ENCODE measurements at regions not wholly inside any gene's neighbourhood (a gene's known extent, or its start where the extent isn't known, plus 50 kb on each side); places are given as distances from the start of the nearest gene placed in this dataset.

DNA sequence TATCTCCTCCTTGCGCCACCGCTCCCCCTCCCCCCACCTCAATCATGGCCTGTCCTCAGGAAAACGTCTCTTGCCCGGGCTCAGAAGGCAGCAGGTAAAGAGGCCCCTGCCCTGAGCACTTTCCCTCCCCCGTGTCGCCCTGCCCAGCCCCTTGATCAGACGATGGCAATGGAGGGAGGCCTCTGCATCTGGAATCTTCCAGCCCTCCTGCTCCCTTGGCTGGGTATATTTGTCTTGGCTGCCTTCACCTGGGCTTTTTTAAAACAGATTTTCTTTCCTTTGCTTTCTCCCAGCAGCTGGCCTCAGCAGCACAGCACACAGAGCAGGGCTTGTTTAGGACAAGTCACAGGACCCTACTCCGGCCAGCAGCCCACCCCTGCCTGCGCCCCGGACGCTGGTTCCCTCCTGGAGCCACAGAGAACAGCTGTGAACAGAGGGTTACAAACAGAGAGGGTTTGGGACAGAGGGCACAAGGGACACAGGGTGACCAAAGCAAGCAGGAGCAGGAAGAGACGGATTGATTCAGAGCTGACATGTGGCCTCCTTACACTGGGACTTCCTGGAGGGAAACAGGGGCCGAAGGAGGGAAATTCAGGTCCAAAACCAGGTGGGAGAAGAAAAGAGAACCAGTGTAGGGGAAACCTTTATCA is 78.7 kb downstream of the ISG20 start:
- TF ChIP-seq, protein P1, sequence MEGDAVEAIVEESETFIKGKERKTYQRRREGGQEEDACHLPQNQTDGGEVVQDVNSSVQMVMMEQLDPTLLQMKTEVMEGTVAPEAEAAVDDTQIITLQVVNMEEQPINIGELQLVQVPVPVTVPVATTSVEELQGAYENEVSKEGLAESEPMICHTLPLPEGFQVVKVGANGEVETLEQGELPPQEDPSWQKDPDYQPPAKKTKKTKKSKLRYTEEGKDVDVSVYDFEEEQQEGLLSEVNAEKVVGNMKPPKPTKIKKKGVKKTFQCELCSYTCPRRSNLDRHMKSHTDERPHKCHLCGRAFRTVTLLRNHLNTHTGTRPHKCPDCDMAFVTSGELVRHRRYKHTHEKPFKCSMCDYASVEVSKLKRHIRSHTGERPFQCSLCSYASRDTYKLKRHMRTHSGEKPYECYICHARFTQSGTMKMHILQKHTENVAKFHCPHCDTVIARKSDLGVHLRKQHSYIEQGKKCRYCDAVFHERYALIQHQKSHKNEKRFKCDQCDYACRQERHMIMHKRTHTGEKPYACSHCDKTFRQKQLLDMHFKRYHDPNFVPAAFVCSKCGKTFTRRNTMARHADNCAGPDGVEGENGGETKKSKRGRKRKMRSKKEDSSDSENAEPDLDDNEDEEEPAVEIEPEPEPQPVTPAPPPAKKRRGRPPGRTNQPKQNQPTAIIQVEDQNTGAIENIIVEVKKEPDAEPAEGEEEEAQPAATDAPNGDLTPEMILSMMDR (tag by site-specific recombination; IDR thresholded peaks at IDR 0.05) = no peak
- TF ChIP-seq ZBTB21 (tag by site-specific recombination; IDR thresholded peaks at IDR 0.05) = no peak
- no peak for TF ChIP-seq ZFHX2 (tag by site-specific recombination; conservative IDR thresholded peaks at IDR 0.05)
- no peak for TF ChIP-seq ZNF366 (tag by site-specific recombination; conservative IDR thresholded peaks at IDR 0.05)
- TF ChIP-seq, protein P2, sequence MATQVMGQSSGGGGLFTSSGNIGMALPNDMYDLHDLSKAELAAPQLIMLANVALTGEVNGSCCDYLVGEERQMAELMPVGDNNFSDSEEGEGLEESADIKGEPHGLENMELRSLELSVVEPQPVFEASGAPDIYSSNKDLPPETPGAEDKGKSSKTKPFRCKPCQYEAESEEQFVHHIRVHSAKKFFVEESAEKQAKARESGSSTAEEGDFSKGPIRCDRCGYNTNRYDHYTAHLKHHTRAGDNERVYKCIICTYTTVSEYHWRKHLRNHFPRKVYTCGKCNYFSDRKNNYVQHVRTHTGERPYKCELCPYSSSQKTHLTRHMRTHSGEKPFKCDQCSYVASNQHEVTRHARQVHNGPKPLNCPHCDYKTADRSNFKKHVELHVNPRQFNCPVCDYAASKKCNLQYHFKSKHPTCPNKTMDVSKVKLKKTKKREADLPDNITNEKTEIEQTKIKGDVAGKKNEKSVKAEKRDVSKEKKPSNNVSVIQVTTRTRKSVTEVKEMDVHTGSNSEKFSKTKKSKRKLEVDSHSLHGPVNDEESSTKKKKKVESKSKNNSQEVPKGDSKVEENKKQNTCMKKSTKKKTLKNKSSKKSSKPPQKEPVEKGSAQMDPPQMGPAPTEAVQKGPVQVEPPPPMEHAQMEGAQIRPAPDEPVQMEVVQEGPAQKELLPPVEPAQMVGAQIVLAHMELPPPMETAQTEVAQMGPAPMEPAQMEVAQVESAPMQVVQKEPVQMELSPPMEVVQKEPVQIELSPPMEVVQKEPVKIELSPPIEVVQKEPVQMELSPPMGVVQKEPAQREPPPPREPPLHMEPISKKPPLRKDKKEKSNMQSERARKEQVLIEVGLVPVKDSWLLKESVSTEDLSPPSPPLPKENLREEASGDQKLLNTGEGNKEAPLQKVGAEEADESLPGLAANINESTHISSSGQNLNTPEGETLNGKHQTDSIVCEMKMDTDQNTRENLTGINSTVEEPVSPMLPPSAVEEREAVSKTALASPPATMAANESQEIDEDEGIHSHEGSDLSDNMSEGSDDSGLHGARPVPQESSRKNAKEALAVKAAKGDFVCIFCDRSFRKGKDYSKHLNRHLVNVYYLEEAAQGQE (tag by site-specific recombination; IDR thresholded peaks at IDR 0.05) = no peak
- TF ChIP-seq ZNF175 (tag by site-specific recombination; IDR thresholded peaks at IDR 0.05) = no peak
- TF ChIP-seq, protein P3, sequence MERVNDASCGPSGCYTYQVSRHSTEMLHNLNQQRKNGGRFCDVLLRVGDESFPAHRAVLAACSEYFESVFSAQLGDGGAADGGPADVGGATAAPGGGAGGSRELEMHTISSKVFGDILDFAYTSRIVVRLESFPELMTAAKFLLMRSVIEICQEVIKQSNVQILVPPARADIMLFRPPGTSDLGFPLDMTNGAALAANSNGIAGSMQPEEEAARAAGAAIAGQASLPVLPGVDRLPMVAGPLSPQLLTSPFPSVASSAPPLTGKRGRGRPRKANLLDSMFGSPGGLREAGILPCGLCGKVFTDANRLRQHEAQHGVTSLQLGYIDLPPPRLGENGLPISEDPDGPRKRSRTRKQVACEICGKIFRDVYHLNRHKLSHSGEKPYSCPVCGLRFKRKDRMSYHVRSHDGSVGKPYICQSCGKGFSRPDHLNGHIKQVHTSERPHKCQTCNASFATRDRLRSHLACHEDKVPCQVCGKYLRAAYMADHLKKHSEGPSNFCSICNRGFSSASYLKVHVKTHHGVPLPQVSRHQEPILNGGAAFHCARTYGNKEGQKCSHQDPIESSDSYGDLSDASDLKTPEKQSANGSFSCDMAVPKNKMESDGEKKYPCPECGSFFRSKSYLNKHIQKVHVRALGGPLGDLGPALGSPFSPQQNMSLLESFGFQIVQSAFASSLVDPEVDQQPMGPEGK (tag by site-specific recombination; IDR thresholded peaks at IDR 0.05) = no peak

Data from HEK293 (cell line).